ENCODE measurements at regions not wholly inside any gene's neighbourhood (a gene's known extent, or its start where the extent isn't known, plus 50 kb on each side); places are given as distances from the start of the nearest gene placed in this dataset.

- no peak overlapping the region for H3K27ac Mint-ChIP-seq
- no peak overlapping the region for H3K4me3 Mint-ChIP-seq
- no peaks in the 10 kb centered on the region for H3K27me3 Mint-ChIP-seq
- no peaks in the 10 kb centered on the region for H3K36me3 Mint-ChIP-seq
- no peak for DNase-seq (ENCODE audit: extremely low spot score, unreplicated experiment)
- TF ChIP-seq CTCF (conservative IDR thresholded peaks at IDR 0.05), result no peak
- H3K4me1 Mint-ChIP-seq (ENCODE audit: unreplicated experiment), result no peaks in the 10 kb centered on the region
- no peaks in the 10 kb centered on the region for H3K9me3 Mint-ChIP-seq
These were observed 146.5 kb downstream of the SH3BGRL start for GRCh38 chrX:81348388-81348787.

- Mint-ChIP-seq H3K27me3 (no peaks in the 10 kb centered on the region), H3K36me3 (no peaks in the 10 kb centered on the region), H3K4me3 (no peak overlapping the region), H3K9me3 (peaks cover 7% of the 10 kb centered on the region), H3K4me1 (ENCODE audit: unreplicated experiment) (no peaks in the 10 kb centered on the region), H3K27ac (no peak overlapping the region)
- no peak for DNase-seq (ENCODE audit: extremely low spot score, unreplicated experiment)
- no peak for TF ChIP-seq CTCF (conservative IDR thresholded peaks at IDR 0.05)
These were observed 153.1 kb downstream of the SH3BGRL start for GRCh38 chrX:81354954-81355353.

- Mint-ChIP-seq H3K36me3 (no peaks in the 10 kb centered on the region), H3K9me3 (peaks cover 7% of the 10 kb centered on the region), H3K27ac (no peak overlapping the region), H3K4me1 (ENCODE audit: unreplicated experiment) (no peaks in the 10 kb centered on the region), H3K4me3 (no peak overlapping the region), H3K27me3 (no peaks in the 10 kb centered on the region)
- DNase-seq (ENCODE audit: extremely low spot score, unreplicated experiment), result no peak
- no peak for TF ChIP-seq CTCF (conservative IDR thresholded peaks at IDR 0.05)
These were observed 153.5 kb downstream of the SH3BGRL start for GRCh38 chrX:81355436-81355835.

- Mint-ChIP-seq H3K36me3 (no peaks in the 10 kb centered on the region), H3K27me3 (no peaks in the 10 kb centered on the region), H3K9me3 (no peaks in the 10 kb centered on the region), H3K27ac (no peak overlapping the region), H3K4me1 (ENCODE audit: unreplicated experiment) (no peaks in the 10 kb centered on the region), H3K4me3 (no peak overlapping the region)
- no peak for TF ChIP-seq CTCF (conservative IDR thresholded peaks at IDR 0.05)
- no peak for DNase-seq (ENCODE audit: extremely low spot score, unreplicated experiment)
These were observed 165.4 kb downstream of the SH3BGRL start for GRCh38 chrX:81367291-81367690.

GRCh38 chrX:81377329-81377728 lies 175.4 kb downstream of the SH3BGRL start:
- no peak overlapping the region for H3K27ac Mint-ChIP-seq

More at GRCh38 chrX:81377329-81377728, 175.4 kb downstream of the SH3BGRL start:
- peaks cover 2% of the 10 kb centered on the region for H3K27me3 Mint-ChIP-seq
- H3K4me3 Mint-ChIP-seq, result no peak overlapping the region
- DNase-seq (ENCODE audit: extremely low spot score, unreplicated experiment), result no peak
- H3K36me3 Mint-ChIP-seq, result no peaks in the 10 kb centered on the region
- H3K4me1 Mint-ChIP-seq (ENCODE audit: unreplicated experiment), result no peaks in the 10 kb centered on the region
- TF ChIP-seq CTCF (conservative IDR thresholded peaks at IDR 0.05), result peak; percentile 74
- no peaks in the 10 kb centered on the region for H3K9me3 Mint-ChIP-seq

All from type B pancreatic cell (in vitro differentiated cells).